Heart left ventricle (tissue), 13 donors: ENCODE measurements at regions not wholly inside any gene's neighbourhood (a gene's known extent, or its start where the extent isn't known, plus 50 kb on each side); places are given as distances from the start of the nearest gene placed in this dataset.

Source experiments
- POLR2A ChIP-seq, 2 donors: fragments of 450-650 bp; IDR thresholded peaks; one replicate each; pipeline ENCODE4 v1.6.1; 2017; ENCODE audit warnings: antibody characterized with exemption in 2 of 2, mild to moderate bottlenecking in 2 of 2, moderate library complexity in 2 of 2
- TF ChIP-seq, protein P1 (sequence below), 12 donors: fragments of 200-600 bp; sonication (generic) in 4 of 12; IDR thresholded peaks; one replicate each; pipeline versions ENCODE4 v1.5.0 to v1.8.0; 2018 to 2022; ENCODE audit warnings: antibody characterized with exemption in 12 of 12, mild to moderate bottlenecking in 5 of 12
- donor health status: ischemic (EF 13 %, LVEDD 7.1; RV severe dilation, severe dysfunction).
- donor health status: DM: no; HTN: yes; CAD: no.
- donor health status: DM: no; HTN: no; CAD: no.
- donor health status: ischemic (EF 25% LVEDD 6.9; RV normal size, moderate dysfunction).
- donor health status: ischemic (EF 25% LVEDD 5.7; RV mildly dilated, moderate dysfunction).
- donor health status: ischemic (EF 35%, LVEDD 5.7; RV mildly dilated, moderate dysfunction).
- donor health status: nonischemic (EF 11% LVEDD 7.7; RV severe dilation, severe dysfunction).
- donor health status: DM: yes; HTN: yes; CAD: no.
- donor health status: PGD.
- donor health status: ischemic (EF 29% LVEDD 5.4; RV normal size, mild dysfunction).
- donor health status: nonischemic (EF 23%, LVEDD 6.1; RV moderate dilation, normal function).

DNA sequence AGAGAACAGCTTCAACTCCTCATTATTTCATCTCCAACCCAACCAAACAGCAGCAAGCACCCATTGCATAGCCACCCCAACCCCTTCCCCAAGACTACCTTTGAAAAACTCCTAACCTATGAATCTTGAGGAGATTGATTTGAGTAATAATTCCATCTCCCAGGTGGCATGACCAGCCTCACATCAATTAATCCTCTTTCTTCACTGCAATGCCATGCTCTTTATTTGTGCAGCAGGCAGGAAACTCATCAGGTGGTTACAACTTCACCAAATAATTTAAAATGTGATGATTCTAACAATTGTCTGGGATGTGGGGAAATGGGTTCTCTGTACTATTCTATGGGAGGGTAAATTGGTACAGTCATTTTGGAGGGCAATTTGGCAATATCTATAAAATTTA is 68.1 kb upstream of the POMGNT2 start:
- TF ChIP-seq POLR2A (IDR thresholded peaks at IDR 0.05): no peak
- TF ChIP-seq, protein P1, sequence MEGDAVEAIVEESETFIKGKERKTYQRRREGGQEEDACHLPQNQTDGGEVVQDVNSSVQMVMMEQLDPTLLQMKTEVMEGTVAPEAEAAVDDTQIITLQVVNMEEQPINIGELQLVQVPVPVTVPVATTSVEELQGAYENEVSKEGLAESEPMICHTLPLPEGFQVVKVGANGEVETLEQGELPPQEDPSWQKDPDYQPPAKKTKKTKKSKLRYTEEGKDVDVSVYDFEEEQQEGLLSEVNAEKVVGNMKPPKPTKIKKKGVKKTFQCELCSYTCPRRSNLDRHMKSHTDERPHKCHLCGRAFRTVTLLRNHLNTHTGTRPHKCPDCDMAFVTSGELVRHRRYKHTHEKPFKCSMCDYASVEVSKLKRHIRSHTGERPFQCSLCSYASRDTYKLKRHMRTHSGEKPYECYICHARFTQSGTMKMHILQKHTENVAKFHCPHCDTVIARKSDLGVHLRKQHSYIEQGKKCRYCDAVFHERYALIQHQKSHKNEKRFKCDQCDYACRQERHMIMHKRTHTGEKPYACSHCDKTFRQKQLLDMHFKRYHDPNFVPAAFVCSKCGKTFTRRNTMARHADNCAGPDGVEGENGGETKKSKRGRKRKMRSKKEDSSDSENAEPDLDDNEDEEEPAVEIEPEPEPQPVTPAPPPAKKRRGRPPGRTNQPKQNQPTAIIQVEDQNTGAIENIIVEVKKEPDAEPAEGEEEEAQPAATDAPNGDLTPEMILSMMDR (IDR thresholded peaks at IDR 0.05): no peak
